H9 (cell line): ENCODE measurements at regions not wholly inside any gene's neighbourhood (a gene's known extent, or its start where the extent isn't known, plus 50 kb on each side); places are given as distances from the start of the nearest gene placed in this dataset.

ENCODE experiments used
- DNase-seq: peaks from one replicate; pipeline ENCODE4 v3.0.0-alpha.2; 2017
- H2AFZ ChIP-seq: one replicate; pipeline ENCODE4 v1.6.1; 2013; ENCODE audit warnings: mild to moderate bottlenecking, low read length, control low read depth, moderate library complexity
- H2AK5ac ChIP-seq: 2 replicates; pipeline ENCODE4 v1.6.1; 2013; ENCODE audit warnings: low read length, control low read depth, mixed read lengths; ENCODE audit not compliant: insufficient read length
- H2BK120ac ChIP-seq: one replicate; pipeline ENCODE4 v1.6.1; 2013; ENCODE audit warnings: low read depth, mild to moderate bottlenecking, low read length, control low read depth, inconsistent platforms; ENCODE audit not compliant: poor library complexity, severe bottlenecking
- H2BK12ac ChIP-seq: 2 replicates; pipeline ENCODE4 v1.6.1; 2013; ENCODE audit warnings: low read length, control low read depth, mixed read lengths, low read depth; ENCODE audit not compliant: insufficient read length
- H2BK15ac ChIP-seq: 2 replicates; pipeline ENCODE4 v1.6.1; 2013; ENCODE audit warnings: low read depth, low read length, control low read depth
- H2BK20ac ChIP-seq: one replicate; pipeline ENCODE4 v1.6.1; 2013; ENCODE audit warnings: low read depth, mild to moderate bottlenecking, low read length, control low read depth, inconsistent platforms; ENCODE audit not compliant: poor library complexity, severe bottlenecking
- H2BK5ac ChIP-seq: 2 replicates; pipeline ENCODE4 v1.6.1; 2013; ENCODE audit warnings: low read length, control low read depth, mixed read lengths; ENCODE audit not compliant: insufficient read length
- H3K14ac ChIP-seq: 2 replicates; pipeline ENCODE4 v1.6.1; 2013; ENCODE audit warnings: low read length, control low read depth; ENCODE audit not compliant: insufficient read depth
- H3K18ac ChIP-seq: 2 replicates; pipeline ENCODE4 v1.6.1; 2013; ENCODE audit warnings: low read depth, mild to moderate bottlenecking, mixed read lengths, low read length, control low read depth; ENCODE audit not compliant: insufficient read length
- H3K23ac ChIP-seq: 2 replicates; pipeline ENCODE4 v1.6.1; 2013; ENCODE audit warnings: low read length, control low read depth, mixed read lengths, low read depth; ENCODE audit not compliant: insufficient read length
- H3K23me2 ChIP-seq: 2 replicates; pipeline ENCODE4 v1.6.1; 2013; ENCODE audit warnings: low read depth, mild to moderate bottlenecking, mixed read lengths, low read length, control low read depth; ENCODE audit not compliant: insufficient read length, poor library complexity, severe bottlenecking
- H3K27ac ChIP-seq: 2 replicates; pipeline ENCODE4 v1.5.1; 2013; ENCODE audit warnings: low read length, control low read depth, mixed read lengths, low read depth; ENCODE audit not compliant: insufficient read length
- H3K27me3 ChIP-seq: 2 replicates; pipeline ENCODE4 v1.6.1; 2013; ENCODE audit warnings: low read length, control low read depth, inconsistent platforms; ENCODE audit not compliant: insufficient read depth
- H3K4ac ChIP-seq: 2 replicates; pipeline ENCODE4 v1.6.1; 2013; ENCODE audit warnings: low read depth, mild to moderate bottlenecking, control low read depth, inconsistent platforms, low read length, moderate library complexity
- H3K4me1 ChIP-seq: 2 replicates; pipeline ENCODE4 v1.6.1; 2013; ENCODE audit warnings: low read length, control low read depth, inconsistent platforms; ENCODE audit not compliant: insufficient read depth
- H3K4me2 ChIP-seq: 2 replicates; pipeline ENCODE4 v1.6.1; 2013; ENCODE audit warnings: low read length, control low read depth, mixed read lengths; ENCODE audit not compliant: insufficient read length, insufficient read depth
- H3K56ac ChIP-seq: 2 replicates; pipeline ENCODE4 v1.6.1; 2013; ENCODE audit warnings: low read depth, mild to moderate bottlenecking, mixed read lengths, low read length, control low read depth; ENCODE audit not compliant: insufficient read length
- H3K79me1 ChIP-seq: 2 replicates; pipeline ENCODE4 v1.6.1; 2013; ENCODE audit warnings: low read depth, mild to moderate bottlenecking, moderate library complexity, low read length, control low read depth, inconsistent platforms; ENCODE audit not compliant: insufficient read depth, poor library complexity, severe bottlenecking
- H3K79me2 ChIP-seq: 2 replicates; pipeline ENCODE4 v1.6.1; 2013; ENCODE audit warnings: low read length, control low read depth, inconsistent platforms; ENCODE audit not compliant: insufficient read depth
- H3K9ac ChIP-seq: 2 replicates; pipeline ENCODE4 v1.6.1; 2013; ENCODE audit warnings: low read length, control low read depth, mixed read lengths; ENCODE audit not compliant: insufficient read length; ENCODE audit errors: extremely low read depth
- H3K9me3 ChIP-seq: one replicate; pipeline ENCODE4 v1.6.1; 2013; ENCODE audit warnings: low read depth, low read length, inconsistent platforms; ENCODE audit not compliant: control insufficient read depth
- H3T11ph ChIP-seq: one replicate; pipeline ENCODE4 v1.6.1; 2013; ENCODE audit warnings: mild to moderate bottlenecking, low read length, control low read depth, inconsistent platforms
- H4K20me1 ChIP-seq: one replicate; pipeline ENCODE4 v1.6.1; 2013; ENCODE audit not compliant: control insufficient read depth, insufficient read length, insufficient read depth
- H4K5ac ChIP-seq: 2 replicates; pipeline ENCODE4 v1.6.1; 2013; ENCODE audit warnings: low read depth, mild to moderate bottlenecking, mixed read lengths, low read length, control low read depth; ENCODE audit not compliant: insufficient read length
- H4K8ac ChIP-seq: replicated peaks from 2 replicates; pipeline ENCODE4 v1.6.1; 2013; ENCODE audit warnings: low read length, control low read depth, mixed read lengths, low read depth; ENCODE audit not compliant: insufficient read length
- H4K91ac ChIP-seq: 2 replicates; pipeline ENCODE4 v1.6.1; 2013; ENCODE audit warnings: low read depth, mild to moderate bottlenecking, moderate library complexity, mixed read lengths, low read length, control low read depth; ENCODE audit not compliant: insufficient read length
- H3K27ac Mint-ChIP-seq, 3 experiments: 2 replicates in 2 of 3; 3 replicates in 1 of 3; pipeline ENCODE4 v1.8.0; 2020 to 2021; ENCODE audit warnings: mixed read lengths in 3 of 3, mild to moderate bottlenecking in 1 of 3, moderate library complexity in 1 of 3
- H3K27me3 Mint-ChIP-seq: 2 replicates; pipeline ENCODE4 v1.8.0; 2021; ENCODE audit warnings: low read depth, mild to moderate bottlenecking, moderate library complexity, mixed read lengths
- H3K36me3 Mint-ChIP-seq, 3 experiments: 2 replicates in 2 of 3; 3 replicates in 1 of 3; pipeline ENCODE4 v1.8.0; 2020 to 2021; ENCODE audit warnings: low read depth in 3 of 3, mixed read lengths in 3 of 3; ENCODE audit not compliant: insufficient read depth in 1 of 3
- H3K4me1 Mint-ChIP-seq, 2 experiments: 2 replicates each; pipeline ENCODE4 v1.8.0; 2020; ENCODE audit warnings: mixed read lengths in 2 of 2
- H3K4me3 Mint-ChIP-seq, 2 experiments: 2 replicates in 1 of 2; 3 replicates in 1 of 2; pipeline ENCODE4 v1.8.0; 2020 to 2021; ENCODE audit warnings: mild to moderate bottlenecking in 2 of 2, mixed read lengths in 2 of 2, moderate library complexity in 1 of 2
- H3K9me3 Mint-ChIP-seq, 2 experiments: 2 replicates in 1 of 2; 3 replicates in 1 of 2; pipeline ENCODE4 v1.8.0; 2020; ENCODE audit warnings: mild to moderate bottlenecking in 2 of 2, mixed read lengths in 2 of 2, moderate library complexity in 1 of 2
- CTCF ChIP-seq: fragments of 200-600 bp; sonication (generic); conservative IDR thresholded peaks from 3 replicates; pipeline ENCODE4 v1.8.0; 2021; ENCODE audit warnings: antibody characterized with exemption, mild to moderate bottlenecking
- WGBS: extraction: QIAGEN DNeasy Blood & Tissue Kit; methylation state at CpG from one replicate; pipeline ENCODE4 v1.1.7; 2013; ENCODE audit warnings: missing lambda C conversion rate, low lambda C conversion rate, mixed read lengths; ENCODE audit not compliant: insufficient read length; ENCODE audit errors: extremely low coverage; 5-methylcytosine and 5-hydroxymethylcytosine counted together

GRCh38 chr4:36477861-36478260 lies 196.4 kb downstream of the DTHD1 start:
- Histone ChIP-seq H3K27me3 (no peaks in the 10 kb centered on the region), H4K5ac (no peak overlapping the region), H3K4me2 (no peak overlapping the region), H3K27ac (no peak overlapping the region), H2BK120ac (no peak overlapping the region), H3K79me1 (no peaks in the 10 kb centered on the region), H3K23me2 (no peaks in the 10 kb centered on the region), H2BK5ac (no peak overlapping the region), H4K91ac (no peak overlapping the region), H3K23ac (no peak overlapping the region), H2AK5ac (no peak overlapping the region), H3K18ac (no peak overlapping the region), H3K4ac (no peak overlapping the region), H3K9ac (no peak overlapping the region), H2AFZ (no peak overlapping the region), H3K79me2 (no peaks in the 10 kb centered on the region), H3T11ph (no peak overlapping the region), H4K8ac (no peak overlapping the region), H2BK20ac (no peak overlapping the region), H3K56ac (no peak overlapping the region), H4K20me1 (no peaks in the 10 kb centered on the region), H2BK12ac (no peak overlapping the region), H3K14ac (no peak overlapping the region), H3K9me3 (no peaks in the 10 kb centered on the region), H2BK15ac (no peak overlapping the region), H3K4me1 (no peaks in the 10 kb centered on the region)
- WGBS, result no CpG with 5 or more reads among the region's 2 CpGs
- Mint-ChIP-seq H3K4me1 (peaks cover 0 to 3% of the 10 kb centered on the region in 2 experiments; a peak in 1 of 4 replicates), H3K36me3 (no peaks in the 10 kb centered on the region), H3K4me3 (no peak overlapping the region), H3K27me3 (no peaks in the 10 kb centered on the region), H3K27ac (no peak overlapping the region; a peak in 1 of 7 replicates), H3K9me3 (no peaks in the 10 kb centered on the region)
- TF ChIP-seq CTCF, result no peak
- DNase-seq, result no peak
